AG09309 (cell line): ENCODE measurements at regions not wholly inside any gene's neighbourhood (a gene's known extent, or its start where the extent isn't known, plus 50 kb on each side); places are given as distances from the start of the nearest gene placed in this dataset.

Experiments used
- DNase-seq: peaks from one replicate; pipeline ENCODE4 v3.0.0-alpha.2; 2010; ENCODE audit warnings: low read depth
- H3K4me3 ChIP-seq: 2 replicates; pipeline ENCODE4 v1.5.1; 2011; ENCODE audit warnings: mild to moderate bottlenecking, low read depth, low read length, moderate library complexity; ENCODE audit not compliant: control insufficient read depth
- TF ChIP-seq, protein P1 (sequence below): IDR thresholded peaks from 2 replicates; pipeline ENCODE4 v1.5.1; 2011; ENCODE audit warnings: mild to moderate bottlenecking, low read depth, low read length, inconsistent platforms; ENCODE audit not compliant: insufficient read depth, control insufficient read depth; ENCODE audit errors: missing control alignments

DNA sequence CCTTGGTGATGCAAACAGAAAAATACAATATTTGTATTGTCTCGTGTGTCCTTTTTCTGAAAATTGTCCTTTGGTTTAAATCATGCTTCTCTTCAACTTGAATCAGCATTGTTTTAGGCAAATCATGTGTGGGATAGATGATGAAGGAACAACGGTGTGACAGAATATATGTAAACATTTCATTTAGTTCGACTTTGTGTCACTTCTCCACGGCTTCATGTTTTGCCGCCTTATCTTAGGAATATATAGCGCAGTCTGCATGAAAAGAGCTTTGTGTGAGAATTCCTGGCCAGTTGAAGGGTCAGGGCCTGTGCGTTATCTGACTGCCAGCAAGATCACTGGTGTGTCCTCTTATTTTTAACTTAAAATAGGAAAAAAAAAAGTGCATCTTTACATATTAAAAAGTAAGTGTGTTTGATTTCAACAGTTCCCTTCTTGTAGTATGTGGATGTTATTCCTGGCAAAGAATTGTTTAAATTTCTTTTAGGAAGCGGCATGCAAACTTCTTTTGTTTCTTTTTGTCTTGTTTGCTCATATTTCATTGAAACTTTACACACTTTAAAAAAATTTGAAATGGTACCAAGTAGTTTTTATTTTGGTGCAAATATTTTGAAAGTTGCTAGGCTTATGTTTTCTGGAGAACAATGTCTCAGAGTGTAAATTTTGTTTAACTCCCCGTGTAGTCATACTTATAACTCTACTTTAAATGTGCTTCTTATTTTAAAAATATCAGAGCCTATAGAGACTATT lies 465.2 kb downstream of the USP25 start:
- H3K4me3 ChIP-seq = peak overlapping the region; percentile 44
- TF ChIP-seq, protein P1, sequence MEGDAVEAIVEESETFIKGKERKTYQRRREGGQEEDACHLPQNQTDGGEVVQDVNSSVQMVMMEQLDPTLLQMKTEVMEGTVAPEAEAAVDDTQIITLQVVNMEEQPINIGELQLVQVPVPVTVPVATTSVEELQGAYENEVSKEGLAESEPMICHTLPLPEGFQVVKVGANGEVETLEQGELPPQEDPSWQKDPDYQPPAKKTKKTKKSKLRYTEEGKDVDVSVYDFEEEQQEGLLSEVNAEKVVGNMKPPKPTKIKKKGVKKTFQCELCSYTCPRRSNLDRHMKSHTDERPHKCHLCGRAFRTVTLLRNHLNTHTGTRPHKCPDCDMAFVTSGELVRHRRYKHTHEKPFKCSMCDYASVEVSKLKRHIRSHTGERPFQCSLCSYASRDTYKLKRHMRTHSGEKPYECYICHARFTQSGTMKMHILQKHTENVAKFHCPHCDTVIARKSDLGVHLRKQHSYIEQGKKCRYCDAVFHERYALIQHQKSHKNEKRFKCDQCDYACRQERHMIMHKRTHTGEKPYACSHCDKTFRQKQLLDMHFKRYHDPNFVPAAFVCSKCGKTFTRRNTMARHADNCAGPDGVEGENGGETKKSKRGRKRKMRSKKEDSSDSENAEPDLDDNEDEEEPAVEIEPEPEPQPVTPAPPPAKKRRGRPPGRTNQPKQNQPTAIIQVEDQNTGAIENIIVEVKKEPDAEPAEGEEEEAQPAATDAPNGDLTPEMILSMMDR = no peak
- DNase-seq = no peak

DNA sequence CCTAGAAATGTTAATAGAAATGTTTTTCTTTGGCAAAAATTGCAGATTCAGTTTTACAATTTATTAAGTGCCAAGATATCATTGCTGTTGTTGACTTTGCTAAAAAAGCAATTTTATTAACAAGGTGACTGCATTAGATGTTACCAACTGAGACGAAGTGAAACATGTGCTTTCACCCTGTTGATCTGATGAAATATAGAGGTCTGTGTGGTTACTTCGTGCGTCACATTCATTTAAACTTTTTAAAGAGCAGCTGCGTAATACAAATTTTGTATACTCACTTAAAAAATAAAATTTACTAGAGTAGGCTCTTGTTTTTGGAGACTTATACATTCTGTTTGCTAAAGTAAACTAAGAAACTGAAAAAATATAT lies 465.7 kb downstream of the USP25 start:
- peak overlapping the region; percentile 44 for H3K4me3 ChIP-seq
- DNase-seq = no peak
- TF ChIP-seq, protein P1 = no peak

DNA sequence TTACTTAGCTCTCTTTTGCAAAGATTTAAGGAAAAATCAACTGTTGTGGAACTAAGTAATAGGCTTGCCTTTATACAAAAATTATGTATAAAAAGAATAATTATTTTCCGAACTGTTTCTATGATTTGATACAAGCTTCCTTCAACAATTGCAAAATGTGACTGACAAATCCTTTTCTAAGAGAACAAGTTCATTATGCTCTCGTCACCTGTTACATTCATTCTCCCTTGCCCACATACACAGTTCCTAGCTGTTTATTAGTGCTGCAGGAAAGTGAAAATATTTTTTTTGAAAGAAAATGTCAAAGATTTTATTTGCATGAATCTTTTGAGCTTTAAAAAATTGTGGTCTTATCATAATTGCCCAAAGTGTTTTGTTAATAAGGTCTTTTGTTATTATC lies 466.2 kb downstream of the USP25 start:
- TF ChIP-seq, protein P1 = no peak
- peak overlapping the region; percentile 44 for H3K4me3 ChIP-seq
- no peak for DNase-seq

DNA sequence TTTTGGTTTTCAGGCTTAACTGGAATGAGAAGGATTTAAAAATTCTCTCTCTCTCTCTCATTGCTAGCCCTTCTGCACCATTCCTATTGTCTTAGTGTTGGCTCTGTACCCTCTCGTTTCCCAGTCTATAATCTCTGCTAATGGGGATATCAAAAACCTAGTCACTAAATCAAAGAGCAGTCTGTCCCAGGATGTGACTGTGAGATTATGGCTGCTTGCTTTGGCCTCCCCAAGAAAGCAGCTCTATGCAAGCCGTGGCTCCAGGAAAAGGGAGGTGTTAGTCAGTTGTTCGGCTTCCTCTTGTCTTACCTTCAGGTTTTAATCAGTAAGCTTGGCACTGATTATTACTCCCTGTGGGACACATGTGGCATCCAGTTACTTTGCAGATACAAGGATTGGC lies 468.8 kb downstream of the USP25 start:
- DNase-seq = no peak
- TF ChIP-seq, protein P1 = no peak
- no peak overlapping the region for H3K4me3 ChIP-seq

DNA sequence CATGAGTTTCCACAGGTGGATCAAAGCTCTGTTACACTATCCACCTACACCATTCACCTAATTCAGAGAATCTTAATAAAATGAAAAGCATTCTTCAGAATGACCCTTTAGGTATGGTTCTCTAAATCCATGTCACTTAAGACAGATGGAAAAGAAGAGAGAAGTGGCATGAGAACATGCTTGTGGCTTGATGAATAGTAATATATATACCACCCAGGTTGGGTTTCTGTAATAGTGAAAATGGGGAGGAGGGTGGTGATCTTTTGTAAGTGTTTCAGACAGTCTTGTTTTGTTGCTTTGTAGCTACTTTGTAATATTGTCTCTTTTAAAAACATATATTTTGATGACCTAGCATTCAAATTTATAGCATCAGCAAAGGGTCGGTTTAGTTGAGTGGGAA lies 469.8 kb downstream of the USP25 start:
- no peak for DNase-seq
- TF ChIP-seq, protein P1 = no peak
- H3K4me3 ChIP-seq = no peak overlapping the region

DNA sequence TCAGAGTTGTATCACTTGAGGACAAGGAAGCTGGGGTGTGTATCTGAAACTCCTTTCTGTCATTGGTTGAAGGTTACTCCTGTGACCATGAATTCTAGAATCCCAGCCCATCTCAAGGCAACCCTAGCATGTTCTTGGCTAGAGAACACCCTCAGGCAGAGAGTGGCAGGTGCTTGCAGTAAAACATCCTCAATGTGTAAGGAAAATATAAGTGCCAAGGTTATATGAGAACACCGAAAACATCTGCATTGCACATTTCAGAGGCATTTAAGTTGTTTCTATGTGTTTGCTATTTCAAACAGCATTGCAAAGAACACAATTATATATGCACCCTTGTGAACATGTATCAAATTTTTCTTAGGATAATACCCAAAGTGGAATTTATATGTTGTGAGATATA lies 471.9 kb downstream of the USP25 start:
- no peak overlapping the region for H3K4me3 ChIP-seq
- TF ChIP-seq, protein P1 = no peak
- DNase-seq = no peak

DNA sequence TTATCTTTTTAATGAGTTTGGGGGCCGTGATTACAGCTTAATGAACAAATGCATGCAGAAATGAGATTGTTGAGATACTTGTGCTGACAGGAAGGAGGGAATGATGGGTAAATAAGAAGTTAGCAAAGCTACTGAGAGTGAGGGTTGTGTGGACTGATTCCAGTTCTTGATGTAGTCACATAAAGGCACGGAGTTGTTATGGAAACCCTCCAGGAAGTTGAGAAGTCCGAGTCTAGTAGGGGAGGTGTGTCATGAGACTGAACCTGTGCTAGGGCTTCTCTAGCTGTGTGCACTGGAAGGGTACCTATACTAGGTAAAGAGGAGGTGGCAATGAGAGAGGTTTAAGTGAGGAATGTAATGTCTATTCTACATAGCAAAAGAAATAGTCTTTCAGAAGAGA lies 475.7 kb downstream of the USP25 start:
- DNase-seq = no peak
- H3K4me3 ChIP-seq = no peak overlapping the region
- TF ChIP-seq, protein P1 = no peak
